GM12872 (cell line): ENCODE measurements at regions not wholly inside any gene's neighbourhood (a gene's known extent, or its start where the extent isn't known, plus 50 kb on each side); places are given as distances from the start of the nearest gene placed in this dataset.

Experiments used
- TF ChIP-seq, protein P1 (sequence below): IDR thresholded peaks from 3 replicates; pipeline ENCODE4 v1.5.1; 2011; ENCODE audit warnings: low read depth, mild to moderate bottlenecking, low read length, moderate library complexity; ENCODE audit not compliant: insufficient read depth

DNA sequence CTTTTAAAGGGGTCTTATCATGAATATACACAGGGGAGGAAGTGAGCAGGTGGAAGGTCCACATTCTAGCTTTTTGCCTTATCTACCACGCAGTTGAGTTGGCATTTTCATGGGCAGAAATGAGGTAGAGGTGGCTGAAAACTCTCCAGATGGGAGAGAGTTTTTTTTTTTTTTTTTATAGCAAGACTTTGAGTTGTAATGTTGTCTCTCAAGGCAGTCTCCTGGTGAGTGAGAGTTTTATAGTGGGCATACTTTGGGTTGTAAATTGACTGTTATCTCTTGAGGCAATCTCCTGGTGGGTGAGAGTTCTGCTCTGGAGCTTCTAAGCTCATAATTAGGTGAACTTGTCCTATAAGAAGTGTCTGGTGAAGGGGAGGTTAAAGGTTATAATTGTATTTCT, 191.7 kb upstream of the NAALADL2 start:
- TF ChIP-seq, protein P1, sequence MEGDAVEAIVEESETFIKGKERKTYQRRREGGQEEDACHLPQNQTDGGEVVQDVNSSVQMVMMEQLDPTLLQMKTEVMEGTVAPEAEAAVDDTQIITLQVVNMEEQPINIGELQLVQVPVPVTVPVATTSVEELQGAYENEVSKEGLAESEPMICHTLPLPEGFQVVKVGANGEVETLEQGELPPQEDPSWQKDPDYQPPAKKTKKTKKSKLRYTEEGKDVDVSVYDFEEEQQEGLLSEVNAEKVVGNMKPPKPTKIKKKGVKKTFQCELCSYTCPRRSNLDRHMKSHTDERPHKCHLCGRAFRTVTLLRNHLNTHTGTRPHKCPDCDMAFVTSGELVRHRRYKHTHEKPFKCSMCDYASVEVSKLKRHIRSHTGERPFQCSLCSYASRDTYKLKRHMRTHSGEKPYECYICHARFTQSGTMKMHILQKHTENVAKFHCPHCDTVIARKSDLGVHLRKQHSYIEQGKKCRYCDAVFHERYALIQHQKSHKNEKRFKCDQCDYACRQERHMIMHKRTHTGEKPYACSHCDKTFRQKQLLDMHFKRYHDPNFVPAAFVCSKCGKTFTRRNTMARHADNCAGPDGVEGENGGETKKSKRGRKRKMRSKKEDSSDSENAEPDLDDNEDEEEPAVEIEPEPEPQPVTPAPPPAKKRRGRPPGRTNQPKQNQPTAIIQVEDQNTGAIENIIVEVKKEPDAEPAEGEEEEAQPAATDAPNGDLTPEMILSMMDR: no peak

DNA sequence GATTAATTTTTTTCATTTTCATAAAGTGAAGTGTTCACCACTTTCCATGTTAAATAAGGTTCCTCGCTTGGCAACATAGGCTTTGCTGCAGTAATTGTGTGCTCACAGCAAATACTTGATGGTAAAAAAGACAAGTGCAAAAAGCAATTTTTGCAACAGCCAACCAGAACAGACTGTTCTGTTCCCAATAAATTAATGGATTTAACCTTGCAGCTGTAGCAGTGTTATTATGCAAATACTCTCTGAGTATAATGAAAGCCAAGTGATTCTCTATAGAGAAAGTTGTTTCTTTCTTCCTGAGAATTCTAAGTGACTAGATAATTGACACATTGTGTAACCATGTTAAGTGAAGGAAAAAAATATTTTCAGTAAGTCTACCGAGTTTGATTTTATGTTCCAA, 183.7 kb upstream of the NAALADL2 start:
- TF ChIP-seq, protein P1: no peak

DNA sequence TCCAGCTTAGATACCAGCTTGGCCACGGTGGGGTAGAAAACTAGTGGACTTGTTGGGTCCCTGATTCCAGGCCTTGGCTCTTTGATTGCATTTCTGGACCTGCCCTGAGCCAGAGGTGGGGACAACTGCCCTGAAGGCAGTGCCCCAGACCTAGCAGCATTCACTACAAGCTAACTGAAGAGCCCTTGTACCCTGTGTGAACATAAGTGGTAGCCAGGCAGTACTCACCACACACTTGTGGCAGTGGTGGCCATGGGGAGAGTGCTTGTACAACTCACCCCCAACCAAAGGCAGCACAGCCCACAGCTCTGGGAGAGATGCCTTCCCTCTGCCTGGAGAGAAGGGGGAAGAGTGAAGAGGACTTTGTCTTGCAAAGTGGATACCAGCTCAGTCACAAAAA, 177.3 kb upstream of the NAALADL2 start:
- TF ChIP-seq, protein P1: no peak

DNA sequence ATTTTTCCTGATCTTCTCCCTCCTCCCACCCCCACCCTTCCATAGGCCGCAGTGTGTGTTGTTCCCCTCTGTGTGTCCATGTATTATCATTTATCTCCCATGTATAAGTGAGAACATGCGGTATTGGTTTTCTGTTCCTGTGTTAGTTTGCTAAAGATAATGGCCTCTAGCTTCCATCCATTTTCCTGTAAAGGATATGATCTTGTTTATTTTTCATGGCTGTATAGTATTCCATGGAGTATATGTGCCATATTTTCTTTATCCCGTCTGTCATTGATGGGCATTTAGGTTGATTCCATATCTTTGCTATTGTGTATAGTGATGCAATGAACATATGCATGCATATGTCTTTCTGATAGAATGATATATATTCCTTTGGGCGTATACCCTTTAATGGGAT, 173.3 kb upstream of the NAALADL2 start:
- TF ChIP-seq, protein P1: no peak

DNA sequence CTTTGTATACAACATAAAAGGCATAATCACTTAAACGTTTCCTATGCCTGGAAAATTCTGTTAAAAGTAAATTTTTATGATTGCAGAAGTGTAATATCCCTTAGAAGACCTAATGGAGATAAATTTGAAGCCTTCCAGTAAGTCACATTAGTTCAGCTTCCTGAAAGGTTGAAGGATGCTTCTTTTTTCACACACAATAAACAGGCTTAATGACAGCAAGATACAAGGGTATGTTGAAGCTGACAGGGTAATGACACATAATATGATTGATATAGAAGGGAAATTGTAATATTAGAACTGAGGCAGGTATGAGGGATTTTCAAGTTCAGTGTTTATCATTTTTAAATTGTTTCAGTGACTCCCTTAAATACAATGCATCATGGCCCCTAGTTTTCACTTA, 161.8 kb upstream of the NAALADL2 start:
- TF ChIP-seq, protein P1: no peak

DNA sequence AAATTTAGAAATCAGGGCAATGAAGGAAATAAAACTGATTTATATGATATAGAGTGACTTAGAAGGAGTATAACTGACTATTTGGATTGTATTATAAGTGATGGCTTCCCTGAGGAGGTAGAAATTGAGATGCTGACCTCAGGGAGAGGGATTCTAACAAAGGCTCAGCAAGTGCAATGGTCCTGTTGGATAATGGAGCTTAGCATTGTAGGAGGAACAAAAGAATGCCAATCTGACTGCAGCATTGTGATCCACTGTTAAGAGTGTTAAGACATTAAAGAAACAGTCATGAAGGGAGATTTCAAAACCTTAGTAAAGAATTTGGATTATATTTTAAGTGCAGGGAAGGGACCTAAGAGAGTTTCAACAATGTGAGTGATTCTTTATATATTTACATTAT, 158.4 kb upstream of the NAALADL2 start:
- TF ChIP-seq, protein P1: no peak

DNA sequence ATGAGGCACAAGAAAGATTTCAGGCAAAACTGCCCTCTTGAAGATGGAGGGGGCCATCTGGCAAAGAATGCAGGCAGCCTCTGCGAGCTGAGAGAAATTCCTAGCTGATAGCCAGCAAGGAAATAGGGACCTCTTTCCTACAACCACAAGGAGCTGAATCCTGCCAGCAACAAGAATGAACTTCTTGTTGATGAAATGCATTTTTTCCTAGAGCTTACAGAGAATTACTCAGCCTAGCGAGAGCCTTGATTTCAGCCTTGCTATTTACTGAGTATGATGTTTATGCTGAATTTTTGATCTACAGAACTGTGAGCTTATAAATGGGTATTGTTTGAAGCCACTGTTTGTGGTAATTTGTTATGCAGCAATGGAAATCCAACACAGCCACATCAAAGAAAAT, 148.5 kb upstream of the NAALADL2 start:
- TF ChIP-seq, protein P1: no peak

DNA sequence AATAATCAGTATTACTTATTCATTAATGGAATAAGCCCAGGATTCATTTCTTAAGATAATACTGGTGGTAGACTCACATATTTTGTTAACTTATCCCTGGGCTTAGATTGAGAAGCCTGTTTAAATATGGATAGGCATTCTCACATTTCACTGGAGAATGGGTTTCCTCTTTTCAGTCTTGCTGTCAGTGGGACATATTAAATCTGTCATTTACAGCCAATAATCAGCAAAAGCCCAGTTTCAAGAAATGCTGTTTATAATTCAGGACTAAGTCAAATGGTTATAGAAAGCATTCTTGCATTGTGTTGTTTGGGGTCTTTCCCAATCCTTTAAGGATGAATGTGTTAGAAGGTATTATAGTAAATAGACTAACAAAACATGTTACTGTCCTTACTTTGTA, 143.7 kb upstream of the NAALADL2 start:
- TF ChIP-seq, protein P1: no peak
